ENCODE measurements at regions not wholly inside any gene's neighbourhood (a gene's known extent, or its start where the extent isn't known, plus 50 kb on each side); places are given as distances from the start of the nearest gene placed in this dataset.

DNA sequence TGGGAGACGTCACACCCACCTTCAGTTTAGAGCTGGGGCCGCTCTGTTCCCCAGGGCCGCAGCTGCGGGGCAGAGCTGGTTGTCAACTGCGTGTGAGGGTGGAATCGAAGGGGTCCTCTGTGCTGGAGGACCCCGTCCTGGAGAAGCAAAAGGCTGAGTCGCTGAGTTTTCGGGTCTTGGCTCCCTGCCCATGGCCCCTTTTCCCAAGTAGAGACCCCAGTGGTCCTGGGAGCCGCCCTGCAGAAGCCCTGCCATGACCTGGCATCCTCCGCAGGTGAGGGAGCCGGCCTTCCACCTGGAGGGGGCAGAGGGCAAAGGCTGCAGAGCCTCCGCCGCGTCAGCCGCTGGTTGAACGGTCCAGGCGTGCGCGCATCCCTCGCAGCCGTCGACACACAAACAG lies 90.4 kb upstream of the COL5A1 start:
- intact Hi-C loops (cut with DNase I; ENCODE audit: low total_unique reads): no loop called here
- WGBS, 2 donors (ENCODE audit: low coverage in 1 of 2): 92% methylated on average over 23 of the region's 23 CpGs; no CpG with 5 or more reads in 1 of the 2 donors
- peaks cover 0 to 6% (median 2%) of the 10 kb centered on the region in 4 donors for H3K4me1 ChIP-seq
- in situ Hi-C loops (cut with MboI; ENCODE audit: low pct_ligation_motif_present in 1 of 4, low pct_unique_long_range_greater_than_20kb in 1 of 4, low sequenced_read_pairs in 3 of 4): no loop called here
- TF ChIP-seq EP300 (IDR thresholded peaks at IDR 0.05; ENCODE audit: low read depth) (no peak), POLR2A (IDR thresholded peaks at IDR 0.05) (no peak), POLR2AphosphoS5 (IDR thresholded peaks at IDR 0.05) (no peak)
- TF ChIP-seq, protein P1, sequence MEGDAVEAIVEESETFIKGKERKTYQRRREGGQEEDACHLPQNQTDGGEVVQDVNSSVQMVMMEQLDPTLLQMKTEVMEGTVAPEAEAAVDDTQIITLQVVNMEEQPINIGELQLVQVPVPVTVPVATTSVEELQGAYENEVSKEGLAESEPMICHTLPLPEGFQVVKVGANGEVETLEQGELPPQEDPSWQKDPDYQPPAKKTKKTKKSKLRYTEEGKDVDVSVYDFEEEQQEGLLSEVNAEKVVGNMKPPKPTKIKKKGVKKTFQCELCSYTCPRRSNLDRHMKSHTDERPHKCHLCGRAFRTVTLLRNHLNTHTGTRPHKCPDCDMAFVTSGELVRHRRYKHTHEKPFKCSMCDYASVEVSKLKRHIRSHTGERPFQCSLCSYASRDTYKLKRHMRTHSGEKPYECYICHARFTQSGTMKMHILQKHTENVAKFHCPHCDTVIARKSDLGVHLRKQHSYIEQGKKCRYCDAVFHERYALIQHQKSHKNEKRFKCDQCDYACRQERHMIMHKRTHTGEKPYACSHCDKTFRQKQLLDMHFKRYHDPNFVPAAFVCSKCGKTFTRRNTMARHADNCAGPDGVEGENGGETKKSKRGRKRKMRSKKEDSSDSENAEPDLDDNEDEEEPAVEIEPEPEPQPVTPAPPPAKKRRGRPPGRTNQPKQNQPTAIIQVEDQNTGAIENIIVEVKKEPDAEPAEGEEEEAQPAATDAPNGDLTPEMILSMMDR (IDR thresholded peaks at IDR 0.05): no peak
- no peak for DNase-seq
- H3K9me3 ChIP-seq: no peaks in the 10 kb centered on the region
- no peak overlapping the region for H3K27ac ChIP-seq
- no peak overlapping the region for H3K4me3 ChIP-seq
- no peaks in the 10 kb centered on the region for H3K36me3 ChIP-seq
- H3K27me3 ChIP-seq: no peaks in the 10 kb centered on the region

- Histone ChIP-seq H3K9me3 (no peaks in the 10 kb centered on the region), H3K27ac (peak overlapping the region in 1 of 4 donors; percentile 39), H3K27me3 (no peaks in the 10 kb centered on the region), H3K4me3 (no peak overlapping the region), H3K4me1 (peaks cover 0 to 6% (median 2%) of the 10 kb centered on the region in 4 donors), H3K36me3 (no peaks in the 10 kb centered on the region)
- no peak for DNase-seq
- TF ChIP-seq POLR2A (IDR thresholded peaks at IDR 0.05): no peak
- TF ChIP-seq POLR2AphosphoS5 (IDR thresholded peaks at IDR 0.05): no peak
- TF ChIP-seq EP300 (IDR thresholded peaks at IDR 0.05; ENCODE audit: low read depth): no peak
- intact Hi-C loops (cut with DNase I; ENCODE audit: low total_unique reads): no loop called here
- 20 to 46% methylated on average over 16 to 24 of the region's 24 CpGs for WGBS, 2 donors (ENCODE audit: low coverage in 1 of 2)
- in situ Hi-C loops (cut with MboI; ENCODE audit: low pct_ligation_motif_present in 1 of 4, low pct_unique_long_range_greater_than_20kb in 1 of 4, low sequenced_read_pairs in 3 of 4): no loop called here
Observed at GRCh38 chr9:134551644-134552348, 89.8 kb upstream of the COL5A1 start.

DNA sequence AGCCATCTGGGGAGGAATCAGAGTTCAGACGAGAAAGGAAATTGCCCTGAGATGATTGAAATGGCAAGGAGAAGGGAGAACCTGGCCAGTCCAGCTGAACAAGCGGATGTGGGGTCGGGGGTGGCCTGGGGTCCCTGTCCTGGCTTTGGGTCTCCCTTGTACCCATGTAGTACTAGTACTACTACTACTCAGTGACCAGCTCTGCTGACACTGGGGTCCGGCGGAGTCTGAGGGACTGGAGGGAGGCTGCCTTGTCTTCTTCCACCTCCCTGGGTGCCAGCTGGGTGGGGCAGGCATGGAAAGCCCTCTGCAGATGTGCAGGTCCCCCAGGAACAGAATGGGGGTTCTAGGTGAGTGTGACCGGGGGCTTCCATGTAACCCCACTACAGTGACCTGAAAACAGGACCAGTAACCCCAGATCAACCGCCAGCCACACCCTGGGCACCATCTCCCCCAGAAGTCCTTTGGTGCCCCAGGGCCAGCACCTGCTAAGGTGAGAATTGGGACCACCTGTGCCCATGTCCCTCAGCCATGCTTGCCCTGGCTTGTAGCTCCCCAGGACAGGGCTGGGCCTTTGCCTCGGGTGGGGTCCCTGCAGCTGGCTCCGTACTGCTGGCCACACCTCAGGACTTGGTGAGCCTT lies 89.1 kb upstream of the COL5A1 start:
- DNase-seq: no peak
- WGBS, 2 donors (ENCODE audit: low coverage in 1 of 2): 27 to 67% methylated on average over 2 to 8 of the region's 9 CpGs
- Histone ChIP-seq H3K27ac (peak overlapping the region in 1 of 4 donors; percentile 39), H3K4me1 (peaks cover 0 to 6% (median 2%) of the 10 kb centered on the region in 4 donors), H3K27me3 (no peaks in the 10 kb centered on the region), H3K9me3 (no peaks in the 10 kb centered on the region), H3K4me3 (no peak overlapping the region), H3K36me3 (no peaks in the 10 kb centered on the region)
- TF ChIP-seq POLR2AphosphoS5 (IDR thresholded peaks at IDR 0.05) (no peak), EP300 (IDR thresholded peaks at IDR 0.05; ENCODE audit: low read depth) (no peak), POLR2A (IDR thresholded peaks at IDR 0.05) (no peak)
- TF ChIP-seq, protein P1 (IDR thresholded peaks at IDR 0.05): no peak
- intact Hi-C loops (cut with DNase I; ENCODE audit: low total_unique reads) (no loop called here), in situ Hi-C loops (cut with MboI; ENCODE audit: low pct_ligation_motif_present in 1 of 4, low pct_unique_long_range_greater_than_20kb in 1 of 4, low sequenced_read_pairs in 3 of 4) (no loop called here)

GRCh38 chr9:134553061-134553891 lies 88.3 kb upstream of the COL5A1 start:
- H3K4me1 ChIP-seq: peaks cover 0 to 6% (median 2%) of the 10 kb centered on the region in 4 donors
- H3K27ac ChIP-seq: no peak overlapping the region
- intact Hi-C loops (cut with DNase I; ENCODE audit: low total_unique reads) (no loop called here), in situ Hi-C loops (cut with MboI; ENCODE audit: low pct_ligation_motif_present in 1 of 4, low pct_unique_long_range_greater_than_20kb in 1 of 4, low sequenced_read_pairs in 3 of 4) (no loop called here)
- 60 to 78% methylated on average over 4 to 21 of the region's 26 CpGs for WGBS, 2 donors (ENCODE audit: low coverage in 1 of 2)
- no peaks in the 10 kb centered on the region for H3K9me3 ChIP-seq
- TF ChIP-seq, protein P1 (IDR thresholded peaks at IDR 0.05): no peak
- no peaks in the 10 kb centered on the region for H3K36me3 ChIP-seq
- DNase-seq: no peak
- H3K4me3 ChIP-seq: no peak overlapping the region
- no peaks in the 10 kb centered on the region for H3K27me3 ChIP-seq

Measured in transverse colon (tissue), 4 donors.